ENCODE measurements at regions not wholly inside any gene's neighbourhood (a gene's known extent, or its start where the extent isn't known, plus 50 kb on each side); places are given as distances from the start of the nearest gene placed in this dataset.

DNA sequence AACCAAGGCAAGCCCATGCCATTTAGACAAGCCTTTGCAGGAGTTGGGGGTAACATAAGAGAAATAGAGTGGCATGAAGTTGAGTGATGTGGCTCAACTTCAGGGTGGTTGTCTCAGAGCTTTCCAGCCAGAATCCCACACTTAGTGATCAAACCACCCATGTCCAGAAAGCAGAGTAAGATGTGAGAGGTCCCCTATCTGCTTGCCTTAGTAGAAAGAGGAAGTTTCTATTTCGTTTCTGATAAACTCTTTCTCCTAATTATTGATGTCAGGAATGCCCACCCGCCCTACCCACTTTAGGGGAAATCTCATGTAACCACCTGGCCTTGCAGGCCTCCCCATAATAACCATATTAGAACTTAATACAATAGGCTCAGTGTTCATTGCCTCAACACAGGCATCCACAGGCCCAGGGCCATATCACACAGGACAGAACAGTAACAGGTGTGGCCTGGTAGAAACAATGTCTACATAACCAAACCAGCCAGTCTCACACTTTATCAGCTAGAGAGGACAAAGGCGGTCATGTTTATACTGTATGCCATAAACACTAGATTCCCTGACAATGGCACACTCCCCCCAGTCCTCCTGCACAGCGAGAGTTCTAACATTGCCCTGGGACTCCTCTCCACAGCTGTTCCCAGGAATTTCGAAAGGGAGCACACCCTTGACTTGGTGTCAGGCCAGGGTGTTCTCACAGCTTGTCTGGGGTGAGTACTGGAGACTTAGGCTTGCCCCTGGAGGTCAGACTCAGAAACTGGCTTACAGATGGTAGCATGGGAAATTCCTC, 364.4 kb downstream of the CXCL12 start:
- peak; percentile 62 for DNase-seq

DNA sequence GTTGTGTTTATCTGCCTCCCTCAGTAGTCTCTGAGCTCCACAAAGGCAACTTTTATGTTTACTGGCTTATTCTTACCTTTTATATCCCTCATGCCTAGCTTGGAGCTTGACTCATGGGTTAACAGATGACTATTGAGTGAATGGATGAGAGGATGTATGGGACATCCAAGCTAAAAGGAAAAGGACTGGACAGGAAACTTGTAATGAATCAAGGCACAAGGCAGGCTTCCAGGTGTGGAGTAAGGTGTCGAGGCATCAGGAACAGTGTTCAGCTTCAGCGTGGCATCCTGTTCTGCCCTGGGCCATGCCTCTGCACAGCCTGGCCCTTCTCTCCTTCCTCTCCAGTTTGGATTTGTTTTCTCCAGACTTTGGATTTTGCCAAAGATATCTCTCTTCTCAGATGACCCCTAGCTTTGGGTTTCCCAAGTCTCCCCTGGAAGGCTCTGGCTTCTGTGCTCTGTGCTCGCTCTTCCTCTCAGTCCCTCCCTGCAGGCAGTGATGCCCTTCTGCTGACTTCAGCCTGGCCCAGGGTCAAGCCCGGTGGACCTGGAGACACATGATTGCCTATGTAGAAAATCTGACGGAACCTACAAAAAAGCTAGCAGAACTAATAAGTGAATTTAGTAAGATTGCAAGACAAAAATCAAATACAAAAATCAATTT, 367.3 kb downstream of the CXCL12 start:
- no peak for DNase-seq

DNA sequence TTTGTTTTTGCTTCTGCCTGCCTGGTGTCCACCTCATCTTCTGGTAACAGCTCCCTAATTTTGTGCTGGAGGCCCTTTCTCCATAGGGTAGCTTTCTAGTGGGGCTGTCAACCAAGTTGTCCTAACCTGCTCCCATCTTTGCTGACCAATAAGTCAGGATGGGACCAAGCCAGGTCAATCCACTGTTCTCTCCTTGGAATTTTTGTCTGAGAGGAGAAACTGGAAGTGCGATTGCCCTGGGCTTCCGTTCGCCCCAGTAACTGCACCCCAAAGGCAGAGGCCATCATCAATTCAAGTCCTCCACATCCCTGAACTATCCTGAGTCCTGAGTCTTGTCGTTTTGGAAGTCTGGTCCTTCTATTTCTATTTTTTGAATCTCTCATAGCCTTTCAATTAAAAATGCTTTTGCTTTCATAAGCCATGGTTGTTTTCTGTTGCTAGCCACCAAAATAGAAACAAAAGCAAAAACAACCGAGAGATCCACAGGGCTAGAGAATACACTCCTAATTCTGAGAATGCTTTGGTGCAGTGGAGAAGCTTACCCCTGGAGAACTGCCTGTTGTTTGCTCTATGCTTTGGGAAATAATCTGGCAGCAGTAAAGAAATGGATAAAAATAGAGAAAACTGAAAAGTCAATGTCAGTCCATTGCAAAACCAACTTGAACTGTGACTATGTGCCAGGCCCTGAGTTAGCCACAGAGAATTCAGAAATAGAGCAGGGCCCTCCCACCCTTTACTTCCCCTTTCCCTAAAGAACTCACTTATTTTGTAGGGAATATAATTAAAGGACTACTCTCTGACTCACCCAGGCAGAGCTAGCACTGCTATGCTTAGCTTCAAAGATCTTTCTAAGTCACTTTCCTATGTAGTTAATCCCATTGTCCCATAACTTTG, 368.1 kb downstream of the CXCL12 start:
- no peak for DNase-seq

DNA sequence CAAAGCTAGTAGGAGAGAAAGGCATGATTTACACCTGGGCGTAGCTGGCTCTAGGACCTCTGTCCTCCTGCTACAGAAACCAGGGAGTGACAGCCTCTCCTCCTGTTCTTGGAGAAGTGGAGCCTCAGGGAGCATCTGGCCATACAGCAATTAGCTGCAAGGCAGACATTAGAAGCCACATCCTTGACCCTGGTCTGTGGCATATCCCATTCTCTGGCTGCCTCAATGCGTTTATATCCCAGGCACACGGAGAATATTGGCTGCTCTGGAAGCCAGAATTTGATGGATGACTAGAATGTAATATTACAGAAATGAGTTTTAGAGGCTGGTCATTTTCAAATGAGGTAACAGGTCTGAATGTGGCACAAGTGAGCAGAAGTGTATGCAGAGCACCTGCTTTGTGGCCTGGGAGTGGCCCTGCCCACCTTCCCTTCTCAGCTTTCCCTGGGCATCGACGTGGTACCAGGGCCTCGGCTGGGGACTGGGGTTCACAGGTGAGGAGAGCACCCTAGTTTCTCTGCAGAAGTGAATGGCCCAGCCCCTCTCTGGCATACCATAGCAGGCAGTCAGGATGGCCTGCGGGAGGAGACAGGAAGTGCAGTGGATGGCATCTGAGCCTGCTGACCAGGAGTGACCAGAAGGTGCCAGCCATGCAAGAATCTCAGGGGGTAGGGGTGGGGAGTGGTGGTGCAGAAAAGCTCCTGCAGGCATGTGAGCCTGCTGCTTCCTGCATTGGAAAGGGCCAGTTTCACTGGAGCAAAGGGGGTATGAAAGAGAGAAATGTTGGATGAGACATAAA, 367.2 kb upstream of the ZNF32 start:
- DNase-seq = no peak

DNA sequence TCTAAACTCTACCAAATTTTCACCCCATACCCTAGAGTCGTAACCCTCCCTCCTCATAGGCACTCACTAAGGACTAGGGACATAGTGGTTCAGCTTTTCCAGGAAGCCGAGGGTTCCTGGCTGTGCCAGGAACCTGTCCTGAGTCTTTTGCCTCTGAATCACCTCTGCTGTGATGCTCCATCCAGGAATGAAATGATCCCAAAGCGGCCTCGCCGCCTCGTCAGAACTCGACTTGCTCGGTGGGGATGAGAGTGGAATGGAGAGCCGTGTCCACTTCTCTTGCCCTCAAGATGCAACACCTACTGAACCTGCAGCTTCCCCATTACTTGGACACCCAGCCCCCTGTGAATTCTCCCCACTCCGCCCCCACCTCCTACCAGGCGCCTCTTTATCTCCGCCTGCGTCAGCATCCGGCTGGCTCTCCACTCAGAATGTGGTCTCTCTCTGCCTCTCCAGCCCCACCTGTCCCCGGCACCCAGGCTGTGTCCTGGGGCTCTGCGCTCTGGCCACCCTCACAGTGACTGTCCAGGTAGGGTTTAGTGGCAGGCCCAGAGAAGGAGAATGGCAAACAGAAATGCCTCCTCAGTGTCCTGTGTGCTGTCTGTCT, 366.1 kb upstream of the ZNF32 start:
- no peak for DNase-seq

DNA sequence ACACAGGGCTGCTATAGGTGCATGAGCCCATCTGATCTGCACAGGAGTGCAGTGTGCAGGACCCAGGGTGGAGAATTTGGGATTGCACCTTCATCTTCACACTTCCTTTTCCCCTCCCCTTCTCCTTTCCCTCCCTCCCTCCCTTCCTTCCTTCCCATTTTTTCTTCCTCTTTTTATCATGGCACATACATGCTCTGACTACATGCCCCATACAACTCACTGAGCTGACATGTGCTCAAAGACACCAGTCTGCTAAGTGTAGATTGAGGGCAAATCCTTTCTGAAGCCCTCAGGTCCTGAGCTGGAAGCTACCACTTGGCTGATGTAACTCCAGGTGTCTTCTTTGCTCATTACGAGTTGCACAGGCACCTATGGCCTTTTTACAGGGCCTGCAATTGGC, 365.3 kb upstream of the ZNF32 start:
- DNase-seq = no peak

DNA sequence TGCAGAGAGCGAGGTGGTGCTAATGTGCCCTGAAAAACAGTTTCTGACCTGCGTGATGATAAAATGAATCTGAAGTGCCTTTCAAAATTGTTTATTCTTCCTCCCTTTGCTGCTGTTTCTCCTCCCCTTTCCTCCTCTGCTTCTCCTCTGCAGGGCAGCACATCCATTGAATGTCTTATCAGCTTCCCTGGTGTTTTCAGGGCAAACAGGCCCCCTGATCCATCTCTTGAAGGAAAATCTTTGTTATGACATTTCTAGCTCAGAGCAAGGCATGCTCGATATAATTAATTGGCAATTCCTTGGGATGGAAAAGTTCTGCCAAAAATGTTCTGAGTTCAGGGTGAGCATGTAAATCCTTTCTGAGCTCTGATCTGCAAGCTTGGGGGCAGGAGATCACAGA, 364.2 kb upstream of the ZNF32 start:
- no peak for DNase-seq

DNA sequence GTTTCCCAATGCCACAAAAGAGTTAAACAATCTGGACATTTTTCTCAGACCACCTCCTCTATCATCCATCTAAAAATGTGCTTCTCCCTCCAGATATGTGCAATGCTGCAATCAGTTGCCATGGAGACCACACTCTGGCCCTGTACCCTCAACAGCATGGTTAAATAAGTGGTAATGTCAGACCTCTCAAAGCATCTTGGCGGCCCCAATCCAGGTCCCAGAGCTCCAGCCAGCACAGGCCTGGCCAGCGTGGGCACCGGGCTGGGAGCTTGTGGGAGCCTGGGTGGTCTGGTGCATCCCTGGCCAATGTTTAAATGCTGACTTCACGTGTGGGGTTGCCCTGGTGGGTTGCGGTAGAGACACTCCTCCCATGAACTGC, 362.9 kb upstream of the ZNF32 start:
- DNase-seq = no peak

DNA sequence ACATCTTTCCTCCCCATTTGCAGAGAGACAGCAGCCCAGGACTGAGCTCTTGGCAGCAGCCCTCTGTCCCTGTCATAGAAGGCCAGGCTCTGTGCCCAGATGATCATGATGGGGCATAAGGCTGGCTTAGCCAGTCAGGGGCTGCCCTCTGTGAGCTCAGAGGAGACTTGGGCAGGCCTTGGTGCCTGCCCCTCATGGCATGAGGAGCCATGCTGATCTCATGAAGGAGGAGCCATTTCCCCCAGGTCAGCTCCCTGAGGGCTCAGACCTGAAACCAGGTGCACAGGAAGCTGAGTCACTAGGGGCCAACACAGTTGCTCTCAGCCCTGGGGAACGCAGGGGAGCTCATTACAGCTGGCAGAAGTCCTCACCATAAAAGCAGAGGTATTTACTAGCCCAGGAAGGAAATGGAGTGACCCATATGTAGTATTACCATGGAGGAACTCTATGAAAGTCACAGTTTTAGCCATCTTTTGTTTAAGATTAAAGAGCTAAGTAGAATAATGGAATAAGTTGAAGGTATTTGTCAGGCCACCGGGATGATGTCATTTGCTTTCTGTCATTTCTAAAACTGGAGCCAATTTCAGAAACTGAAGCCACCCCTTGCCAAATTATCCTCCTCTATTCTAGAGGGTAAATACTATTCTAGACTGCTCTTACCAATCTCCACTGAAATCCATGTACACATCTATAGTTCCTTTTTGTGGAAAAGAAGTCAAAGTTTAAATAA, 362.4 kb upstream of the ZNF32 start:
- no peak for DNase-seq

DNA sequence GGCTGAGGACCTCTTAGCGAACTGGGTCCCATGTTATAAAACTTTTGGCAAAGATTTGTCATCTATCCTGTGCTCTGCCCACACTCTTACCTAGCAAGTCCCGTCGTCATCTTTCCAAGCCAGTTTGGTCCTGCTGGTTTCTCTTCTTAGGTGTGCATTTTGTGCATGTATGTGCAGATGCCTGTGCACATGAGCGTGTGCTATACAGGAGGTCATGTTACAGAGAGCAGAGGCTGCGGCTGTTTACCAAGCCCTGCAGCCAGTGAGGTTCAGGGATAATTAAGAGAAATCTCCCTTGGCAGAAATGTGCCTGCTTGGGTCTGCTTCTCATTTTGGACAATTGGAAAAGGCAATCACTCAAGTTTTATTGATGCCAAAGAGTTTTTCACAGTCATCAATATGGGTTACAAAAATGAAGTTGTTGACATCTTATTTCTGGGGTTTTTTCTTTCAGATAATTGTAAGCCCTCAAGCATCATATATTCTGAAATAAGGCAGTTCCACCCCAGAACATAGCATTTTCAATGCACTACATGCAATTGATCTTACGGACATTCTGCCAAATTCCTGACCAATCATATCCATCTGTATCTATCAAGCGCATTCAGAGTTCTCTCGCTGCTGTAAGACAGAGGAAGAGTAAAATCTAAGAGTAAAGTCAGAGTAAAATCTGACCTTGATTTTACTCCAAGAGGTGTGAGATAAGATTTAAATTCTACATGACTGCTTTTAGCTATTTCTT, 361.4 kb upstream of the ZNF32 start:
- peak; percentile 51 for DNase-seq

DNA sequence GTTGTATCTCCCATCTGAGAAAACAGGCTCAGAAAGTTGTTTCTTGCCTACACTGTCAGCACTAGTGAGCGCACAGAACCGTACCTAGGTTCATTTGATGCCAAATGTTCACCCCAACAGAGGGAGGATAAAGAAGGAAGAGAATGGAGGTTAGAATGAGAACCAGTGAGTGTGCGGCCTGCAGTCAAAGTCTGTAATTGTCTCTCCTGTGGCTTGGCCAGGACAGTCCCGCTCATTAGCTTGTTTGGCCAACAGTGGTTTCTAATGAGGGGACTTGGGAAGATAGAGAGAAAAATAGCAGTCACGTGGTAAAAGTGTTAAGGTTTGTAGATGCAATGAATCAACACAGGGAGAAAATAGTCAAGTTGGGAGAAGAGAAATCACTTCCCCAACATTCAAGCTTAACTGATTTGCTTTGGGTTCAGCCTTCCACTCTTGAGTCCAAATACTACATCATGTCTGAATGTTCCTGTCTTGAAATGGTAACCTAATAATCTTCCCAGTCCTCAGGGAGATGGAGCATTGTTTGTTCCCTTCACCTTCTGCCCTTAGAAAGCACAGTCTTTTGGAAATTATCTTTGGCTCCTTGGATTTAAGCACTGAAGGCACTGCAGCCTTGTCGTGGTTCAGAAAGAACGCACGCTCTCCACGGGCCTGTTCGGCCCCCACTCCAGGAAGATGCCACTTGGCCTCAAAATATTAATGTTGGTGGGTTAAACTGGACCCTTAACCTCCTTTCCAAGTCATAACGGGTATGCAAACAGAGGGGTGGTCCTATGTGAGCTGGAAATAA, 360.4 kb upstream of the ZNF32 start:
- no peak for DNase-seq

DNA sequence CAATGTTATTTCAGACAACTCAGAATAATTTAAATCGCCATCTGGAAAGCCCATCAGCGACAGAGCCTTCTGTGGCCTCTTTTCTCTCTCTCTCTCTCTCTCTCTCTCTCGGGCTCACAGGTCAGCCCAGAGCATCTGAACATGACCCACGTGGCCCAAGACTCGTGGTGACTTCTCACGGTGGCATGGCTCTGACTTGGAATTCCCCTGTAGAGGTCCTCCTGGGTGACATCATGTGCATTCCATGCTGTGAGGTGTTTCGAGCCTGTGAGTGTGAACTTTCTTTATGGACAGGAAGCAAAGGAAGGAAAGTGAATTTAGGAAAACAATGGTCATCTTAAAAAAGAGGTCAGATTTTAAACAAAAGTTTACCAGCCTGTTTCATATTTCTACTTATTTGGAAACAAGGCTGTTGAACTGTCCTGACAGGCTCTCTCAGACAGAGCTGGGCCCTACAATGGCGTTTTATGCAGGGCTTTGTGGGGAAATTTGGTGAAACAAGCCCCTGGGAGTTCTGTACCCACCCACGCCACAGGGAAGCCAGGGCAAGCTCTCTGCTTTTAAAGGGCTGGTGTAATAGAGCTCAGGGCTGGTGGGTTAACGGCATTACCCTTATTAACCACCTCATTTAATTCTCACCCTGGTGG, 359.7 kb upstream of the ZNF32 start:
- DNase-seq = peak; percentile 40

DNA sequence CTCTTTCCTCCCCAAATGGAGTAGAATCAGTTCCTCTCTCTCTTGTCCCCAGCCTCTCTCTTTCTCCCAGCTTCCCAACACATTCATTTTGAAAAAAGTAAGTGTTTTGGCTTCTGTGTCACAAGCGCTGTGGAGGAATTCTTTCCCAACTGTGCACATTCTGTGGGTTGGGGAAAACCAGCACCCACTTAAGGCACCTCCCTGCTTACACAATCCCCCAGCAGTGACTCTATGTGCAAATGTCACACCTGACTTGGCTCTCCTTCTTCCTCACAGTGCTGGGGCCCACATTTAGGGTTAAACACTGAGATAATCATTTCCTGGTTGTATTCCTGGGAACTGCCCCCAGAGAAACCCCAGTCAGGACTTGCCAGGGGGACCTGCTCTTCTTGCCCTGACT, 358.1 kb upstream of the ZNF32 start:
- DNase-seq = no peak

DNA sequence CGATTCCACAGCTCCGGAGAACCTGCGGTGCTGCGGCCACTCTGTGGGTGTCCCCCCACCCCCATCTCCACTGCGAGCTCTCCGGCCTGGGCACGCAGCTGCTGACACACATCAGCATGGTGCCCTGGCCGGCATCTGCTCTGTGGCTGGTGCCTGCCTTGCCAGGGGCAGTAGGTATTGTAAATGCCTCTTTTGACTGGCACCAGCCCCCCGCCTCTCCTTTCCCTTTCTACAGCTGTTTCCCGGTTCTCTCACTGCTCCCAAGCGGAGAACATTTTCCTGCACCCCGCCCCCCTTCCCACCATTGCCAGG, 357.1 kb upstream of the ZNF32 start:
- DNase-seq = no peak

DNA sequence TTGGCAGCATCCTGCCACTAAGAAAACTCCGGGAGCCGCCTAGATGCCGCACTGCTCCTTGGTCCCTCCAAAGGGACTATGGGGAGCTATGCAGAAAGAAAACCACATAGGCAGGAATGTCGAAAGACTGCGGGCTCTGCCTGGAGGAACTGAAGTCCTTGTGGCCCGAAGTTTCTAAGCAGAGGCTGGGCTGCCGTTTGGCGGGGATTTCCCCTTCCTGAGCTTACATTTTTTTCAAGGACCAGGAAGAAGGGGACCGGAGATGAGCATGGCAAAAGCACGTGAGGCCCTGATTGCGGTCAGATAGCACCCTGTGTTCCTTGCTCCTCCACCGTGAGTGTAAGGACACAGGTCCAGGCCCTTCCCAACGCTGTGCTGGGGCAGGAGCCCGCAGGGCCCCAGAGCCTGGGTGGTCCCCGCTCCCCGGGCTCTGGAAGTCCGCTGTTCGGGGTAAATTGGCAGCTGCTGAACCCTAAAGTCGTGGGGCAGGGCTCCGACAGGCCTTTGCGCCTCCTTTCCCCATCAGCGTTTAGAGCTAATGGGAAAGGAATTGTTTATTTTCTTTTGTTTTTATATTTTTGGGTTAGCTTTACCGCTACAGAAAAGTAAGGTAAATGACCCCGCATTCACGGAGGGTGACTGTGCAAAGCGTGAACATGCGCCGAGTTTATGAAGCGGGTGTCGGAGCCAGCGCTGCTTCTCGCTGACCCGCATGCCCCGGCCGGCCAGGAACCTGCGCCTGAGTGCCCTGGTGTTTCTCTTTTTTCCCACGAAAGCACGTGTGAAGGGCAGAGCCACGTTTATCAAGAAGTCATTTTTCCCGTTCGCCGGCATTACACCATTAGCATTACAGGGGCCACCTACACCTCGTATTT, 356.5 kb upstream of the ZNF32 start:
- DNase-seq = no peak

DNA sequence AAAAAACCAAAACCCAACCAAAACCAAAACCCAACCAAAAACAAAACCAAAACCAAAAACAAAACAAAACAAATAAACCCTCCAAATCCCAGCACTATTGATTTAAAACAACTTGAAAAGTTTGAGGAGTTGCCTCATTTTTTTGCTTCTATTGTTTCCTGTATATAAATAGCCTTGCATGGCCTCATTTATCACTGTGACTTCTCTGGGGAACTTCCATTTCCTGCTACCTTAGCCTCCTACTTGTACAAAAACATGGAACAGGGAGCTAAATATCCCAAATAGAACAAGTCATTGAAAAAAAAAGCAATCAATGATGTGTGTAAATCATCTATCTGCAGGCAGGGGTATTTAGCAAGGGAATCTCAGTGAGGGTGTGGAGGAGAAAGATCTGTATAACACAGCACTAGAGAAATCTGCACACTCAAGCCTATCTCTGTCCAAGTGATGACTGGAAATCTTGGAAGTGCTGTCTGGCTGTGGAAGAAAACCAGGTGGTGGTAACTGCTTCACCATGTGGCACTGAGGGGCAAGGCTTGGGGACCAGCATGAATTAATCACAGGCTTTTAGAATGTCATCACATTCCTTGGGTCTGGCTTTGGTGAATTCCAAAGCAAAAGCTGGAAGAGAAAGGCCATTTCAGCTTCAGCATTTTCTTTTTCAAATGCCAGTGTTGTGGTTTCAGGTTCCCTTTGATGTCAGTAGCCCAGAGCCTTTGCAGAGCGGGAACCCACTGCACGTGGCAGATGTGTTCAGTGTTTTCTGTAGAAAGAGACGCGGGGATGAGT, 349.5 kb upstream of the ZNF32 start:
- DNase-seq = peak; percentile 52

DNA sequence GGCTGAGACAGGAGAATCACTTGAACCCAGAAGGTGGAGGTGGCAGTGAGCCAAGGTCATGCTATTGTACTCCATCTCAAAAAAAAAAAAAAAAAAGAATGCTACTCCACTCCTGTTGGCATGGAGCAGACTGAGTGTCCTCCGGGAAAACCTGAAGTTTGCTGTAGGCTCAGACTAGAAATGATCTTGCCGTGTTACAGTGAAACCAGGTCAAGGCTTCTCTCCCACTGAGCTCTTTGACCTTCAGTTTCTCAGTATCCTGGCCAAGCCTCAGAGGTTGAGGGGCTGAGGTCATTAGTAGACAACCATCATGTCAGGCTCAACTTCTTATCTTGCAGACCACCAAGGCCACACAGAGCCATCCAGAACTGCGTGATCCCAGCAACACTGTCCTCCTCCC, 348.6 kb upstream of the ZNF32 start:
- DNase-seq = no peak

DNA sequence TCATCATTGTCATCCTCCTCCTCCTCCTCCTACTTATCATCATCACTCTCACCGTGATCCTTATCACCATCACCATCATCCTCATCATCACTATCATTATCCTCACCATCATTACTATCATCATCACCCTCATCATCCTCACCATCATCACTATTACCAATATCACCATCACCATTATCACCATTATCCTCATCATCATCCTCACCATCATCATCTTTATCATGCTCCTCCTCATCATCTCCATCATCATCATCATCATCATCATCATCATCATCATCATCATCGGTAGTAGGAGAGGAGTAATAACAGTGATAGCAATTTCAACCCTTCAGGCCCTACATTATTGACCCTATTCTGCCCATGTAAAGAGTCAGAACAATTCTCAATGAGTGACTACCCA, 345.9 kb upstream of the ZNF32 start:
- DNase-seq = no peak

All from right hindlimb (tissue), 1 donor.